Activated CD8-positive, alpha-beta T cell treated with anti-CD3 and anti-CD28 coated beads for 36 hours (primary cell): ENCODE measurements at regions not wholly inside any gene's neighbourhood (a gene's known extent, or its start where the extent isn't known, plus 50 kb on each side); places are given as distances from the start of the nearest gene placed in this dataset.
"Not testable (repeated sequence)": the region's sequence is repeated elsewhere in the genome, so short reads cannot be mapped to it uniquely, and the experiment has no call there.

Experiments
- ATAC-seq: fragments of 200-7000 bp; cut with Tn5 transposase; one replicate; pipeline ENCODE4 v1.10.0; 2021; ENCODE audit warnings: mild to moderate bottlenecking, moderate library complexity
- CTCF ChIA-PET: fragments of 350-600 bp; sonication (Branson Sonifier 250); formaldehyde crosslinking; loops from one replicate; lab custom pipeline; 2021; ENCODE audit warnings: antibody characterized with exemption; lab: Charles Lee
- POLR2A ChIA-PET: fragments of 350-600 bp; sonication (Branson Sonifier 250); formaldehyde crosslinking; loops from one replicate; lab custom pipeline; 2021; ENCODE audit warnings: antibody characterized with exemption; lab: Charles Lee
- DNase-seq: peaks from one replicate; pipeline ENCODE4 v3.0.0-alpha.2; 2020
- H3K27ac Mint-ChIP-seq: one replicate; pipeline ENCODE4 v1.8.0; 2021; ENCODE audit warnings: mild to moderate bottlenecking, mixed read lengths
- H3K27me3 Mint-ChIP-seq: one replicate; pipeline ENCODE4 v1.8.0; 2021; ENCODE audit warnings: mixed read lengths
- H3K36me3 Mint-ChIP-seq: one replicate; pipeline ENCODE4 v1.8.0; 2021; ENCODE audit warnings: low read depth, mixed read lengths
- H3K4me1 Mint-ChIP-seq: one replicate; pipeline ENCODE4 v1.8.0; 2021; ENCODE audit warnings: low read depth, mixed read lengths
- H3K4me3 Mint-ChIP-seq: one replicate; pipeline ENCODE4 v1.8.0; 2021; ENCODE audit warnings: mild to moderate bottlenecking, moderate library complexity, mixed read lengths
- H3K9me3 Mint-ChIP-seq: one replicate; pipeline ENCODE4 v1.8.0; 2021; ENCODE audit warnings: mixed read lengths
- CTCF ChIP-seq: fragments of 200-600 bp; IDR thresholded peaks from one replicate; pipeline ENCODE4 v1.8.0; 2022; ENCODE audit warnings: antibody characterized with exemption, mild to moderate bottlenecking
- intact Hi-C: fragments of 100-400 bp; cut with micrococcal nuclease; formaldehyde crosslinking; loops from one replicate; pipeline ENCODE4 v1.10.0; 2022

- POLR2A ChIA-PET = no interaction called here
- no peaks in the 10 kb centered on the region for H3K4me1 Mint-ChIP-seq
Measured at GRCh38 chr14:53714495-53715192, 242.0 kb downstream of the BMP4 start.

DNA sequence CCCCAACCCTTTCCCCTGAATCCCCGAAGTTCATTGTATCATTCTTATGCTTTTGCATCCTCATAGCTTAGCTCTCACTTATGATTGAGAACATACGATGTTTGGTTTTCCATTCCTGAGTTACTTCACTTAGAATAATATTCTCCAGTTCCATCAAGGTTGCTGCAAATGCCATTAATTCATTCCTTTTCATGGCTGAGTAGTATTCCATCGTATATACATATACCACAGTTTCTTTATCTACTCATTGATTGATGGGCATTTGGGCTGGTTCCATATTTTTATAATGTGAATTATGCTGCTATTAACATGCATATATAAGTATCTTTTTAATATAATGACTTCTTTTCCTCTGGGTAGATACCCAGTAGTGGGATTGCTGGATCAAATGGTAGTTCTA lies 243.7 kb downstream of the BMP4 start:
- H3K27me3 Mint-ChIP-seq, intact Hi-C loops, ATAC-seq, H3K4me1 Mint-ChIP-seq, H3K4me3 Mint-ChIP-seq, H3K9me3 Mint-ChIP-seq, DNase-seq, H3K27ac Mint-ChIP-seq, POLR2A ChIA-PET, CTCF ChIA-PET, H3K36me3 Mint-ChIP-seq: not testable (repeated sequence)

More at GRCh38 chr14:53714495-53715192, 242.0 kb downstream of the BMP4 start:
- TF ChIP-seq CTCF = no peak
- ATAC-seq (no peak), DNase-seq (no peak)
- Mint-ChIP-seq H3K27ac (no peak overlapping the region), H3K27me3 (no peaks in the 10 kb centered on the region), H3K9me3 (peaks cover 3% of the 10 kb centered on the region), H3K4me3 (no peak overlapping the region), H3K36me3 (no peaks in the 10 kb centered on the region)
- intact Hi-C loops = no loop called here
- CTCF ChIA-PET = no interaction called here

- CTCF ChIA-PET = no interaction called here
- Mint-ChIP-seq H3K36me3 (no peaks in the 10 kb centered on the region), H3K4me3 (no peak overlapping the region), H3K27me3 (no peaks in the 10 kb centered on the region), H3K4me1 (no peaks in the 10 kb centered on the region), H3K9me3 (peaks cover 8% of the 10 kb centered on the region), H3K27ac (no peak overlapping the region)
- DNase-seq (no peak), ATAC-seq (no peak)
- intact Hi-C loops = no loop called here
- no peak for TF ChIP-seq CTCF
- POLR2A ChIA-PET = no interaction called here
Measured at GRCh38 chr14:53711205-53711604, 245.4 kb downstream of the BMP4 start.

DNA sequence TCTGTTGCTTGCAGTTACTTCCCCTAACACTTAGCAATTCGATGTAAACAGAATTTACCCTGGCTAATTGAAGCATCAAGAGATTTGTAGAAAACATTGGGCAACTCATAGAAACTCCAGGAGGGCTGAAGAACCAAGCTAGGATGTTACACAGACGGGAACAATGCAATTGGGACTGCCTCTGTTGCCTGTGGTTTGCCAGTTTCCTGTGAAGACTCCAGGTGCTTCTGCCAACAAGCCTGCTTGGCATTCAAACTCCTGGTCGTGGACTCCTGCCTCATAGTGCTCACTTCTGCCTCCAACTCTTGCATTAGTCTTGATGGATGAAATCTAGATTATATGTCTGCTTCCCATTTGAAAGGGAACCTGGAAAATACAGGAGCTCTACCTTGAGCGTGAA lies 246.0 kb downstream of the BMP4 start:
- H3K9me3 Mint-ChIP-seq = peaks cover 8% of the 10 kb centered on the region
- DNase-seq = no peak
- H3K27me3 Mint-ChIP-seq = no peaks in the 10 kb centered on the region
- ChIA-PET POLR2A (no interaction called here), CTCF (no interaction called here)
- H3K36me3 Mint-ChIP-seq = no peaks in the 10 kb centered on the region
- H3K4me1 Mint-ChIP-seq = no peaks in the 10 kb centered on the region
- no peak overlapping the region for H3K27ac Mint-ChIP-seq
- H3K4me3 Mint-ChIP-seq = no peak overlapping the region
- no peak for TF ChIP-seq CTCF
- ATAC-seq = no peak
- intact Hi-C loops = no loop called here

GRCh38 chr14:53709381-53709780 lies 247.2 kb downstream of the BMP4 start:
- Mint-ChIP-seq H3K27ac (no peak overlapping the region), H3K36me3 (no peaks in the 10 kb centered on the region), H3K27me3 (no peaks in the 10 kb centered on the region), H3K4me3 (no peak overlapping the region), H3K4me1 (no peaks in the 10 kb centered on the region), H3K9me3 (peaks cover 8% of the 10 kb centered on the region)
- no peak for TF ChIP-seq CTCF
- CTCF ChIA-PET = no interaction called here
- ATAC-seq = no peak
- no peak for DNase-seq
- intact Hi-C loops = no loop called here
- POLR2A ChIA-PET = no interaction called here
